Astrocyte (in vitro differentiated cells and primary cell): ENCODE measurements at regions not wholly inside any gene's neighbourhood (a gene's known extent, or its start where the extent isn't known, plus 50 kb on each side); places are given as distances from the start of the nearest gene placed in this dataset.

Experiments
- DNase-seq: peaks from one replicate; pipeline ENCODE4 v3.0.0-alpha.2; 2010; ENCODE audit warnings: low read depth
- FAIRE-seq: peaks from 2 replicates; lab custom pipeline; 2011; peaks lifted over from hg19 to GRCh38; lab: Jason Lieb, UNC
- H2AFZ ChIP-seq: 2 replicates; pipeline ENCODE4 v1.6.0; 2012; ENCODE audit warnings: low read depth, low read length, inconsistent platforms
- H3K27ac ChIP-seq: 2 replicates; pipeline ENCODE4 v1.5.1; 2011; ENCODE audit warnings: low read depth, low read length, inconsistent platforms
- H3K27me3 ChIP-seq: 2 replicates; pipeline ENCODE4 v1.6.0; 2011; ENCODE audit warnings: low read length, inconsistent platforms; ENCODE audit not compliant: insufficient read depth
- H3K36me3 ChIP-seq: 2 replicates; pipeline ENCODE4 v1.5.1; 2011; ENCODE audit warnings: low read length, inconsistent platforms; ENCODE audit not compliant: insufficient read depth
- H3K4me1 ChIP-seq: 2 replicates; pipeline ENCODE4 v1.5.1; 2011; ENCODE audit warnings: low read length, inconsistent platforms; ENCODE audit not compliant: insufficient read depth
- H3K4me2 ChIP-seq: 2 replicates; pipeline ENCODE4 v1.6.0; 2012; ENCODE audit warnings: low read length, inconsistent platforms
- H3K4me3 ChIP-seq: 2 replicates; pipeline ENCODE4 v1.5.1; 2011; ENCODE audit warnings: low read depth, mild to moderate bottlenecking, low read length, inconsistent platforms; ENCODE audit not compliant: insufficient read depth
- H3K79me2 ChIP-seq: 2 replicates; pipeline ENCODE4 v1.6.0; 2012; ENCODE audit warnings: mild to moderate bottlenecking, low read length, inconsistent platforms; ENCODE audit not compliant: insufficient read depth
- H3K9ac ChIP-seq: 2 replicates; pipeline ENCODE4 v1.6.0; 2012; ENCODE audit warnings: mild to moderate bottlenecking, low read length, inconsistent platforms
- H3K9me3 ChIP-seq: 2 replicates; pipeline ENCODE4 v1.5.1; 2012; ENCODE audit warnings: low read depth, mild to moderate bottlenecking, low read length, inconsistent platforms; ENCODE audit not compliant: insufficient read depth
- H4K20me1 ChIP-seq: 2 replicates; pipeline ENCODE4 v1.6.0; 2012; ENCODE audit warnings: low read length, inconsistent platforms; ENCODE audit not compliant: insufficient read depth
- H3K27ac Mint-ChIP-seq: one replicate; pipeline ENCODE4 v1.8.0; 2021; ENCODE audit warnings: mild to moderate bottlenecking, mixed read lengths; ENCODE audit not compliant: unreplicated experiment
- H3K27me3 Mint-ChIP-seq: one replicate; pipeline ENCODE4 v1.8.0; 2021; ENCODE audit warnings: low read depth, mixed read lengths; ENCODE audit not compliant: unreplicated experiment
- H3K36me3 Mint-ChIP-seq: one replicate; pipeline ENCODE4 v1.8.0; 2021; ENCODE audit warnings: low read depth, mixed read lengths; ENCODE audit not compliant: unreplicated experiment
- H3K4me1 Mint-ChIP-seq: one replicate; pipeline ENCODE4 v1.8.0; 2021; ENCODE audit warnings: low read depth, mixed read lengths; ENCODE audit not compliant: unreplicated experiment
- H3K4me3 Mint-ChIP-seq: one replicate; pipeline ENCODE4 v1.8.0; 2021; ENCODE audit warnings: mild to moderate bottlenecking, moderate library complexity, mixed read lengths; ENCODE audit not compliant: unreplicated experiment
- H3K9me3 Mint-ChIP-seq: one replicate; pipeline ENCODE4 v1.8.0; 2021; ENCODE audit warnings: mild to moderate bottlenecking, mixed read lengths; ENCODE audit not compliant: unreplicated experiment
- CTCF ChIP-seq: IDR thresholded peaks from 2 replicates; pipeline ENCODE4 v1.5.1; 2011; ENCODE audit warnings: low read depth, mild to moderate bottlenecking, inconsistent platforms, low read length, moderate library complexity; ENCODE audit not compliant: insufficient read depth
- EZH2 ChIP-seq: IDR thresholded peaks from 2 replicates; pipeline ENCODE4 v1.6.1; 2012; ENCODE audit warnings: mild to moderate bottlenecking, low read length, inconsistent platforms; ENCODE audit not compliant: insufficient read depth

- Histone ChIP-seq H3K9ac (no peak overlapping the region), H3K4me1 (no peaks in the 10 kb centered on the region), H3K9me3 (no peaks in the 10 kb centered on the region), H3K27ac (no peak overlapping the region), H4K20me1 (no peaks in the 10 kb centered on the region), H3K4me2 (no peak overlapping the region), H3K79me2 (no peaks in the 10 kb centered on the region), H3K27me3 (no peaks in the 10 kb centered on the region), H3K36me3 (no peaks in the 10 kb centered on the region), H2AFZ (no peak overlapping the region), H3K4me3 (no peak overlapping the region)
- Mint-ChIP-seq H3K27me3 (no peaks in the 10 kb centered on the region), H3K27ac (no peak overlapping the region), H3K9me3 (no peaks in the 10 kb centered on the region), H3K4me1 (no peaks in the 10 kb centered on the region), H3K36me3 (no peaks in the 10 kb centered on the region), H3K4me3 (no peak overlapping the region)
- DNase-seq (no peak), FAIRE-seq (no peak)
- no peak for TF ChIP-seq EZH2
- TF ChIP-seq CTCF, result no peak
Measured at GRCh38 chr5:101877451-101877850, 418.6 kb downstream of the SLCO4C1 start.

GRCh38 chr5:101866473-101866872 lies 429.6 kb downstream of the SLCO4C1 start:
- H3K27me3 Mint-ChIP-seq, result no peaks in the 10 kb centered on the region
- FAIRE-seq (no peak), DNase-seq (no peak)
- H4K20me1 ChIP-seq, result no peaks in the 10 kb centered on the region
- H3K9ac ChIP-seq, result no peak overlapping the region
- H2AFZ ChIP-seq, result no peak overlapping the region
- H3K27ac ChIP-seq, result no peak overlapping the region
- no peaks in the 10 kb centered on the region for H3K79me2 ChIP-seq
- no peaks in the 10 kb centered on the region for H3K9me3 ChIP-seq
- no peak overlapping the region for H3K4me3 Mint-ChIP-seq
- H3K4me3 ChIP-seq, result no peak overlapping the region
- H3K27me3 ChIP-seq, result no peaks in the 10 kb centered on the region
- no peaks in the 10 kb centered on the region for H3K36me3 Mint-ChIP-seq
- peaks cover 2% of the 10 kb centered on the region for H3K9me3 Mint-ChIP-seq
- H3K4me2 ChIP-seq, result no peak overlapping the region
- H3K4me1 ChIP-seq, result no peaks in the 10 kb centered on the region
- TF ChIP-seq CTCF (no peak), EZH2 (no peak)
- no peak overlapping the region for H3K27ac Mint-ChIP-seq
- H3K36me3 ChIP-seq, result no peaks in the 10 kb centered on the region
- H3K4me1 Mint-ChIP-seq, result no peaks in the 10 kb centered on the region

- Histone ChIP-seq H3K36me3 (no peaks in the 10 kb centered on the region), H3K27ac (no peak overlapping the region), H3K79me2 (no peaks in the 10 kb centered on the region), H3K4me1 (no peaks in the 10 kb centered on the region), H3K4me2 (no peak overlapping the region), H3K9me3 (no peaks in the 10 kb centered on the region), H3K27me3 (no peaks in the 10 kb centered on the region), H4K20me1 (no peaks in the 10 kb centered on the region), H2AFZ (no peak overlapping the region), H3K9ac (no peak overlapping the region), H3K4me3 (no peak overlapping the region)
- TF ChIP-seq CTCF (no peak), EZH2 (no peak)
- Mint-ChIP-seq H3K36me3 (no peaks in the 10 kb centered on the region), H3K9me3 (peaks cover 2% of the 10 kb centered on the region), H3K4me3 (no peak overlapping the region), H3K27me3 (peaks cover 2% of the 10 kb centered on the region), H3K27ac (no peak overlapping the region), H3K4me1 (no peaks in the 10 kb centered on the region)
- DNase-seq (no peak), FAIRE-seq (no peak)
Measured at GRCh38 chr5:101860563-101860962, 435.5 kb downstream of the SLCO4C1 start.
